Cardiac fibroblast (primary cell): ENCODE measurements at regions not wholly inside any gene's neighbourhood (a gene's known extent, or its start where the extent isn't known, plus 50 kb on each side); places are given as distances from the start of the nearest gene placed in this dataset.

Experiments
- DNase-seq, 2 donors: peaks; one replicate each; pipeline versions ENCODE4 v3.0.0 to v3.0.0-alpha.2; 2010; ENCODE audit warnings: low read depth in 2 of 2
- H3K4me3 ChIP-seq, 2 donors: replicated peaks in 1 of 2; 1 replicate in 1 of 2; 2 replicates in 1 of 2; pipeline ENCODE4 v1.5.1; 2011; ENCODE audit warnings: low read depth in 2 of 2, low read length in 2 of 2, mild to moderate bottlenecking in 2 of 2, moderate library complexity in 1 of 2
- CTCF ChIP-seq: IDR thresholded peaks from one replicate; pipeline ENCODE4 v1.5.1; 2011; ENCODE audit warnings: low read depth, mild to moderate bottlenecking, low read length, inconsistent platforms

GRCh38 chr6:165071906-165072305 is 237.5 kb downstream of the C6orf118 start:
- no peak for DNase-seq
- no peak for TF ChIP-seq CTCF
- no peak overlapping the region for H3K4me3 ChIP-seq

GRCh38 chr6:165060720-165061119 is 248.7 kb downstream of the C6orf118 start:
- DNase-seq: peak in 1 of 2 donors; percentile 12
- no peak for TF ChIP-seq CTCF

GRCh38 chr6:165059032-165059431 is 250.4 kb downstream of the C6orf118 start:
- no peak for TF ChIP-seq CTCF
- H3K4me3 ChIP-seq: no peak overlapping the region
- DNase-seq: peak in 1 of 2 donors; percentile 15

More at GRCh38 chr6:165060720-165061119, 248.7 kb downstream of the C6orf118 start:
- H3K4me3 ChIP-seq: no peak overlapping the region

- H3K4me3 ChIP-seq: no peak overlapping the region
- DNase-seq: no peak
- TF ChIP-seq CTCF: no peak
Observed at GRCh38 chr6:165056292-165056691, 253.1 kb downstream of the C6orf118 start.

- no peak overlapping the region for H3K4me3 ChIP-seq
- peak in 1 of 2 donors; percentile 15 for DNase-seq
- TF ChIP-seq CTCF: no peak
Observed at GRCh38 chr6:165055231-165055630, 254.2 kb downstream of the C6orf118 start.

- no peak overlapping the region for H3K4me3 ChIP-seq
- DNase-seq: no peak
- no peak for TF ChIP-seq CTCF
Observed at GRCh38 chr6:165052561-165053480, 256.6 kb downstream of the C6orf118 start.
